ENCODE measurements at regions not wholly inside any gene's neighbourhood (a gene's known extent, or its start where the extent isn't known, plus 50 kb on each side); places are given as distances from the start of the nearest gene placed in this dataset.

DNA sequence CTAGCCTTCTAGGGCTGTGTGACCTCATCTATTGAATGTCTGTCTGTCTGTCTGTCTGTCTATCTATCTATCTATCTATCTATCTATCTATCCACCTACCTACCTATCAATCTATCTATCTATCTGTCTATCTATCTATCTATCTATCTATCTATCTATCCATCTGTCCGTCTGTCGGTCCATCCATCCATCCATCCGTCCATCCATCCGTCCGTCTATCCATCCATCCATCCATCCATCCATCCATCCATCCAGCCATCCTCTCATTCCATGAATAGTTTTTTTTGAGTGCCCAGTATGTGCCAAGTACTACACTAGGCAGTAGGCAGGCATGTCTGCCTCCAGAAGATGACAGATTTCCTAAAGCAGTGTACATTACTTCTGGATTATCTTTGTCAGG, 122.5 kb downstream of the FOXB1 start (continued):
- TF ChIP-seq EZH2 (IDR thresholded peaks at IDR 0.05) (no peak), CBX3 (IDR thresholded peaks at IDR 0.05; ENCODE audit: low read depth) (no peak), POLR2A (IDR thresholded peaks at IDR 0.05; ENCODE audit: borderline replicate concordance, extremely low read depth, insufficient read depth, insufficient read length) (no peak), RAD21 (IDR thresholded peaks at IDR 0.05; ENCODE audit: low read depth) (no peak), SRF (IDR thresholded peaks at IDR 0.05; ENCODE audit: low read depth) (no peak), EZH2phosphoT487 (IDR thresholded peaks at IDR 0.05; ENCODE audit: borderline replicate concordance) (no peak), POLR2AphosphoS5 (IDR thresholded peaks at IDR 0.05; ENCODE audit: low read depth, low read length) (no peak), ELF1 (IDR thresholded peaks at IDR 0.05; ENCODE audit: borderline replicate concordance, low read depth) (no peak)
- TF ChIP-seq, protein P1, sequence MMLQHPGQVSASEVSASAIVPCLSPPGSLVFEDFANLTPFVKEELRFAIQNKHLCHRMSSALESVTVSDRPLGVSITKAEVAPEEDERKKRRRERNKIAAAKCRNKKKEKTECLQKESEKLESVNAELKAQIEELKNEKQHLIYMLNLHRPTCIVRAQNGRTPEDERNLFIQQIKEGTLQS (IDR thresholded peaks at IDR 0.05): no peak

DNA sequence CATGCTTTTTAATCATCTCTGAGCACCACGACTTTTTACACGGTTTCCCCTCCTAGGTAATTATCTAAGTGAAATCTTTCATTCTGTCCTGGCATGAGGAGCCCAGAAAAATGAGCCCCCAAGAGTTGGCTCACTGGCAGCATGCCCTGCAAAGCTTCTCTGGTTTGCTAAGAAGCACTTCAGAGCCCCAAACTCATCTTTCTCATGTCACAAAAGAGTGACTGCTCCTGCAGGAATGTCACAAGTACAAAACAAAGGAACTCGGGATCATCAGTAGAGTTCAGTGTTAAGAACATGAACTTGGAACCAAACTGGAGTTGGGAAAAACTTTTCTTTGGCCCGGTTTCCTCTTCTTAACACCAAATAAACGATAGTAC, 123.9 kb downstream of the FOXB1 start:
- H3K27ac ChIP-seq (ENCODE audit: low read depth, low read length): no peak overlapping the region
- RAD21 ChIA-PET (ENCODE audit: low non-redundant PET in 1 of 2, low total read pairs in 2 of 2, uncharacterized antibody in 2 of 2, unreplicated experiment in 2 of 2): interaction anchor here in 1 of 2 experiments (0.6 kb wide), 1 partner anchor 35 kb away, joined by 3 read pairs; no protein-coding TSS in a partner anchor
- no peaks in the 10 kb centered on the region for H3K9me2 ChIP-seq (ENCODE audit: insufficient read depth)
- CTCF ChIA-PET: interaction anchor here (0.7 kb wide), 1 partner anchor 376 kb away, joined by 4 read pairs; no protein-coding TSS in a partner anchor
- H3K4me3 ChIP-seq (replicated peaks in 1 of 2; ENCODE audit: low read depth in 1 of 2, low read length in 2 of 2): peak overlapping the region; percentile 25 to 29; a peak in 3 of 4 replicates
- no peaks in the 10 kb centered on the region for H3K9me3 ChIP-seq (ENCODE audit: control insufficient read depth in 1 of 2, insufficient read depth in 1 of 2, low read depth in 1 of 2, low read length in 2 of 2)
- H3K4me1 ChIP-seq (ENCODE audit: control insufficient read depth in 1 of 2, insufficient read depth in 2 of 2, low read length in 2 of 2): no peaks in the 10 kb centered on the region
- H3K4me2 ChIP-seq (ENCODE audit: low read length): peak overlapping the region; percentile 40
- ATAC-seq (no peak), DNase-seq (ENCODE audit: low read depth, low spot score) (no peak)
- H3K36me3 ChIP-seq (ENCODE audit: control insufficient read depth in 1 of 2, insufficient read depth in 2 of 2, low read length in 2 of 2): no peaks in the 10 kb centered on the region
- peak; percentile 56; the same call in 1 of the 2 replicates for TF ChIP-seq EZH2phosphoT487 (IDR thresholded peaks at IDR 0.05; ENCODE audit: borderline replicate concordance)
- TF ChIP-seq, protein P2, sequence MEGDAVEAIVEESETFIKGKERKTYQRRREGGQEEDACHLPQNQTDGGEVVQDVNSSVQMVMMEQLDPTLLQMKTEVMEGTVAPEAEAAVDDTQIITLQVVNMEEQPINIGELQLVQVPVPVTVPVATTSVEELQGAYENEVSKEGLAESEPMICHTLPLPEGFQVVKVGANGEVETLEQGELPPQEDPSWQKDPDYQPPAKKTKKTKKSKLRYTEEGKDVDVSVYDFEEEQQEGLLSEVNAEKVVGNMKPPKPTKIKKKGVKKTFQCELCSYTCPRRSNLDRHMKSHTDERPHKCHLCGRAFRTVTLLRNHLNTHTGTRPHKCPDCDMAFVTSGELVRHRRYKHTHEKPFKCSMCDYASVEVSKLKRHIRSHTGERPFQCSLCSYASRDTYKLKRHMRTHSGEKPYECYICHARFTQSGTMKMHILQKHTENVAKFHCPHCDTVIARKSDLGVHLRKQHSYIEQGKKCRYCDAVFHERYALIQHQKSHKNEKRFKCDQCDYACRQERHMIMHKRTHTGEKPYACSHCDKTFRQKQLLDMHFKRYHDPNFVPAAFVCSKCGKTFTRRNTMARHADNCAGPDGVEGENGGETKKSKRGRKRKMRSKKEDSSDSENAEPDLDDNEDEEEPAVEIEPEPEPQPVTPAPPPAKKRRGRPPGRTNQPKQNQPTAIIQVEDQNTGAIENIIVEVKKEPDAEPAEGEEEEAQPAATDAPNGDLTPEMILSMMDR (IDR thresholded peaks at IDR 0.05 in 2 of 3, conservative IDR thresholded peaks at IDR 0.05 in 1 of 3; ENCODE audit: borderline replicate concordance in 1 of 3, insufficient read depth in 1 of 3, low read depth in 2 of 3, low read length in 2 of 3): no peak
- intact Hi-C loops (cut with micrococcal nuclease): no loop called here
- no peaks in the 10 kb centered on the region for H4K20me1 ChIP-seq (ENCODE audit: insufficient read depth)
- POLR2A ChIA-PET: no interaction called here
- peaks cover 46% of the 10 kb centered on the region for H3K27me3 ChIP-seq (ENCODE audit: insufficient read depth, low read length)
- H2AFZ ChIP-seq (ENCODE audit: low read depth, low read length, poor library complexity, severe bottlenecking): no peak overlapping the region
- H3K79me2 ChIP-seq (ENCODE audit: insufficient read depth, low read length): no peaks in the 10 kb centered on the region
- no TSS peak for BruUV-seq (replicated peaks)
- no peak overlapping the region for H3K9ac ChIP-seq (ENCODE audit: low read length)

Data from HCT116 (cell line).